ENCODE measurements at regions not wholly inside any gene's neighbourhood (a gene's known extent, or its start where the extent isn't known, plus 50 kb on each side); places are given as distances from the start of the nearest gene placed in this dataset.

DNA sequence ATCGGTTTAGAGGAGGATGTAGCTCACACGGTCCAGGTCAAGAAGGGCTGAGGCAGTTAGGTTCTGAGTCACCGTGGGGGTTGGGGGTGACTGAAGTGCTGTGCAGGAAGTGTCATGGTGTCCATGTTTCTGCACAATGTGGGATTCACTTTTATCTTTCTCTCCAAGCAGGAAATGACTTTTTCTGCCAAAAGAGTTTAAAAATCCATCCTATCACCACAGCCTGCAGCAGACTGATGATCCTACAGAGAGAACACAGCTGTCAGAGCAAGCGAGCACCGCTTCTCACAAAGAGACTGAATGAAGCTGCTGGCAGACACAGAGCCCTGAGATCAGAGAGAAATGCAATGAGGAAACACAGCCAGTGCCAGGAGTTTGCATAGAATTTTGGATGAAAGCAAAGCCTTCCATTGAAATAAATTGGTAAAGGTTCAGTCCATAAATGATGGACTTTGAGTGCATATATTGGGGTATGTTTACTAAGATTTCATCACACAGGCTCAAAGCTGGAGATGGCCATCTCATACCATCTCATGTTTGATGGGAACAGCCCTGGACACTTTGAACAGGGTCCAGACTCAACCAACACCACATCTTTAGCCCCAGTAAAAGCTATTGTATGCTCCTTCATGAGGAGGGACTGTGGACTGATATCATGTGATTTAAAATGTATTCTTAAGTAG lies 213.9 kb upstream of the FBXL7 start:
- TF ChIP-seq, protein P1, sequence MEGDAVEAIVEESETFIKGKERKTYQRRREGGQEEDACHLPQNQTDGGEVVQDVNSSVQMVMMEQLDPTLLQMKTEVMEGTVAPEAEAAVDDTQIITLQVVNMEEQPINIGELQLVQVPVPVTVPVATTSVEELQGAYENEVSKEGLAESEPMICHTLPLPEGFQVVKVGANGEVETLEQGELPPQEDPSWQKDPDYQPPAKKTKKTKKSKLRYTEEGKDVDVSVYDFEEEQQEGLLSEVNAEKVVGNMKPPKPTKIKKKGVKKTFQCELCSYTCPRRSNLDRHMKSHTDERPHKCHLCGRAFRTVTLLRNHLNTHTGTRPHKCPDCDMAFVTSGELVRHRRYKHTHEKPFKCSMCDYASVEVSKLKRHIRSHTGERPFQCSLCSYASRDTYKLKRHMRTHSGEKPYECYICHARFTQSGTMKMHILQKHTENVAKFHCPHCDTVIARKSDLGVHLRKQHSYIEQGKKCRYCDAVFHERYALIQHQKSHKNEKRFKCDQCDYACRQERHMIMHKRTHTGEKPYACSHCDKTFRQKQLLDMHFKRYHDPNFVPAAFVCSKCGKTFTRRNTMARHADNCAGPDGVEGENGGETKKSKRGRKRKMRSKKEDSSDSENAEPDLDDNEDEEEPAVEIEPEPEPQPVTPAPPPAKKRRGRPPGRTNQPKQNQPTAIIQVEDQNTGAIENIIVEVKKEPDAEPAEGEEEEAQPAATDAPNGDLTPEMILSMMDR (IDR thresholded peaks at IDR 0.05; ENCODE audit: low read depth, low read length), result no peak
- TF ChIP-seq EZH2phosphoT487 (IDR thresholded peaks at IDR 0.05; ENCODE audit: low read depth), result no peak

All from OCI-LY3 (cell line).